Hematopoietic multipotent progenitor cell (in vitro differentiated cells): ENCODE measurements at regions not wholly inside any gene's neighbourhood (a gene's known extent, or its start where the extent isn't known, plus 50 kb on each side); places are given as distances from the start of the nearest gene placed in this dataset.

Source experiments
- DNase-seq, 3 donors: peaks; one replicate each; pipeline ENCODE4 v3.0.0-alpha.2; 2011 to 2015; ENCODE audit warnings: low read depth in 2 of 3, low spot score in 2 of 3

- no peak for DNase-seq
Measured at GRCh38 chr15:93231994-93232393, 143.0 kb upstream of the RGMA start.

- peak in 1 of 3 donors; percentile 56 for DNase-seq
Measured at GRCh38 chr15:93231261-93231925, 142.4 kb upstream of the RGMA start.

- no peak for DNase-seq
Measured at GRCh38 chr15:93228546-93228945, 139.5 kb upstream of the RGMA start.

GRCh38 chr15:93223803-93224202 lies 134.8 kb upstream of the RGMA start:
- DNase-seq, result no peak

- DNase-seq, result no peak
Measured at GRCh38 chr15:93221759-93222158, 132.7 kb upstream of the RGMA start.

GRCh38 chr15:93219859-93220420 lies 130.9 kb upstream of the RGMA start:
- DNase-seq, result no peak

- no peak for DNase-seq
Measured at GRCh38 chr15:93217343-93217742, 128.3 kb upstream of the RGMA start.

GRCh38 chr15:93214106-93214505 lies 125.1 kb upstream of the RGMA start:
- no peak for DNase-seq

GRCh38 chr15:93213281-93213680 lies 124.3 kb upstream of the RGMA start:
- no peak for DNase-seq

GRCh38 chr15:93212578-93212977 lies 123.6 kb upstream of the RGMA start:
- DNase-seq, result no peak

GRCh38 chr15:93210995-93211394 lies 122.0 kb upstream of the RGMA start:
- no peak for DNase-seq

GRCh38 chr15:93209690-93210445 lies 120.9 kb upstream of the RGMA start:
- no peak for DNase-seq

GRCh38 chr15:93206893-93207292 lies 117.9 kb upstream of the RGMA start:
- no peak for DNase-seq

GRCh38 chr15:93205413-93205812 lies 116.4 kb upstream of the RGMA start:
- DNase-seq, result no peak

GRCh38 chr15:93203036-93203435 lies 114.0 kb upstream of the RGMA start:
- no peak for DNase-seq

GRCh38 chr15:93202405-93202804 lies 113.4 kb upstream of the RGMA start:
- no peak for DNase-seq

GRCh38 chr15:93201940-93202339 lies 112.9 kb upstream of the RGMA start:
- DNase-seq, result no peak

- DNase-seq, result no peak
Measured at GRCh38 chr15:93200837-93201226, 111.8 kb upstream of the RGMA start.

- no peak for DNase-seq
Measured at GRCh38 chr15:93200081-93200836, 111.2 kb upstream of the RGMA start.

- no peak for DNase-seq
Measured at GRCh38 chr15:93196135-93196670, 107.2 kb upstream of the RGMA start.

- DNase-seq, result no peak
Measured at GRCh38 chr15:93195109-93195508, 106.1 kb upstream of the RGMA start.
